CD4-positive, alpha-beta T cell treated with Interferon gamma for 1 hour (primary cell): ENCODE measurements at regions not wholly inside any gene's neighbourhood (a gene's known extent, or its start where the extent isn't known, plus 50 kb on each side); places are given as distances from the start of the nearest gene placed in this dataset.

Experiments
- DNase-seq: peaks from one replicate; pipeline ENCODE4 v3.0.0-alpha.2; 2020

DNA sequence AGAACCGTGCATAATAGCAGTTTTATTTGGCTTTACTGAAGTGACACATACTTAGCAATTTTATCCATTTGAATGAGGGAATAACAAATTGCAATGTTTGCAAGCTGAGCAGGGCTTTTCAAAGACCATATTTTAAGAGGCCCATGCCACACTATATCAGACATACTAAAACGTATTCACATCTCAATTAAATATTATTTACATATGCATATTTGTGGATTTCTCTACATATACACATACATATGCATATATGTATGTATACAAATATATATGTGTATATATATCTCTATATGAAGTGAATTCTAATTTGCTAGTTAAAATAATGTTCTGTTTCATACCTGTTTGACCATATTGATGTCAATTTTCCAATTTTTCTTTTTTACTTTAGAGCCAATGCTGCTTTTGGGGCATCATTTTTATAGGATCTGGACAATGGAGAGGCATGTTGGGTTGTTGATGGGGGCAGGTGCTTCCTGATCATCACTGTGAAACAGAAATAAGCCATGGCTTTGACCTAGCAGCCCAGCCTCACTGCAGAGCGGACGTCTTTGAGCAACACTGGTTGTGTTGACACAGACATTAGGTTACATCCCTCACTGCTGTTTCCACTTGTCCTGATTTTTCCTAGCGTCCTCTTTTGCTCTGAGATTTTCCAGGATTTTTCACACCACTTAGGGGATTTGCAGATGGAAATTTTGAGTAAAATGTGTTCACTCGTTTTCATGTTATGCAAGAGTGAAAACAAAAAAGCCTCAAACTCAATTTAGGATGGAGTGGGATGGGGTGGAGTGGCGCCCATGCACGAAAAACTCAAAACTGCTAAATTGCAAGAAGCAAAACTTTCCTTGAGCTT is 56.9 kb downstream of the RDH14 start:
- no peak for DNase-seq

GRCh38 chr2:18502142-18502541 is 58.3 kb downstream of the RDH14 start:
- DNase-seq = no peak

DNA sequence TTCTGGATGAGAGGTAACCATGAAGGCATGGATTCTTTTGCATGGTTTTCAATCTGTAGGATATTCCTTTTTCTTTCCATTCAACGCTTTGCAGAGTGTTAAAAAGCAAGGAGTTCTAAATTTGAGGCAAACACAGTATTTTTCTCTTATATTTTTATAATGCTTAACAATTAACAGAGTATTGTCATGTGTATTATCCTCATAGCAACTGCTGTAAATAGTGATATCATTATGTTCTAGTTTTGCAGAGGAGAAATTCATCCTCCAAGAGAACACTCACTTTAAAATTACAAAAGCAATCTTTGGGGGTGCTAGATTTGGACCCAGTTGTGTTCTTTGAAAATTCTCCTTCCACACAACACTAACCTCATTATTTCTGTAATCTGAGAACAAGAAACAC is 58.7 kb downstream of the RDH14 start:
- no peak for DNase-seq

DNA sequence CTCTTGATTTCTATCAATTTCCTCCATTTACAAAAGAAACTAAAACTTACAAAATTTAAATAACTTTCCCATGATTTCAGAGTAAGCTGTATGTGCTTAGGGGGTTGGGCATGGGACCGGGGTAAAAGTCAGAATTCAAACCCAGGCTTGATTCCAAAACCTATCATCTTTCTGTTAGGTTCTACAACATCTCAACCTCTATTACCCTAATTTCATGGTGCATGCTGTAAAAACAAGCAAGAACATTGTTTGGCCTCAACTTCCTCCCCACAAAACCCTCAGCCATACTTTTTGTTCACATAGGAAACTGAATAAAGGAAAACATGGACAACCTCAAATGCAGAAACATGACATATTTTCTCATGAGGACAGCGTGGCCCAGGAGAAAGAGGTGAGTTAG is 59.3 kb downstream of the RDH14 start:
- DNase-seq = no peak

DNA sequence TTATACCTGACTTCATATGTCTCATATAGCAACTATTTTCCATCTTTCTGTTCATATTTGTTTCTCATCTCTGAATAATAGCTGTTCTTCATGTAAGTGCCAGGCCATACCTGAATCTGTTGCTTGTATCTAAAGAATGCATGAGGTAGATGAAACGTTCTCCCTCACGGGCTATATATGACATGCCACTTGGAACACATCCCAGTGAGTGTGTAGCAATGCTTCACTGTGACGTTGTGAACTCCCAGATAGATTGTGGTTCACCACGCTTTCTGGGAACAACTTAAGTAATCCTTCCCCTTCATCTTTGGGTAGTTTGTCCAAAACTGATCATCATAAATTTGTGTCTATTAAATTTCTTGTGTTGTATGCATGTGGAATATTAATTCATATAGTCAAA is 60.1 kb downstream of the RDH14 start:
- DNase-seq = no peak

DNA sequence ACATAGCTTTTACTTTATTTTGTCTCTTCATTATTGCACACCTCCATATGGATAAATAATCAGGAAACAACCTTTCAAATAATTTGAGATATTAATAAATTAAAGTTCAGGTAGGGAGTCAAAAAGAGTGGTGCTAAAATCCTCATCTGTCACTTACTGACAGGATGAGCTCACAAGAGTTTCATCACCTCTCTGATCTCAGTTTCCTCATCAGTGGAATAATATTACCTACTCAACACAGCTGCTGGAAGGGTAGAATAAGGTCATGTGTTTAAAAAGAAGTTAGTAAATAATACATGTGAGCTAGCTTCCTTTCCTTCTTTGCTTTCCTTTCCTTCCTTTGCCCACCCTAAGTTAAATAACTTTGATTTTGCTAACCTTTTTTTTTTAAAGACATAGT is 61.9 kb downstream of the RDH14 start:
- no peak for DNase-seq

GRCh38 chr2:18496516-18496915 is 63.9 kb downstream of the RDH14 start:
- no peak for DNase-seq

- DNase-seq = no peak
Observed at GRCh38 chr2:18495058-18495457, 65.4 kb downstream of the RDH14 start.

GRCh38 chr2:18492721-18493120 is 67.7 kb downstream of the RDH14 start:
- no peak for DNase-seq

DNA sequence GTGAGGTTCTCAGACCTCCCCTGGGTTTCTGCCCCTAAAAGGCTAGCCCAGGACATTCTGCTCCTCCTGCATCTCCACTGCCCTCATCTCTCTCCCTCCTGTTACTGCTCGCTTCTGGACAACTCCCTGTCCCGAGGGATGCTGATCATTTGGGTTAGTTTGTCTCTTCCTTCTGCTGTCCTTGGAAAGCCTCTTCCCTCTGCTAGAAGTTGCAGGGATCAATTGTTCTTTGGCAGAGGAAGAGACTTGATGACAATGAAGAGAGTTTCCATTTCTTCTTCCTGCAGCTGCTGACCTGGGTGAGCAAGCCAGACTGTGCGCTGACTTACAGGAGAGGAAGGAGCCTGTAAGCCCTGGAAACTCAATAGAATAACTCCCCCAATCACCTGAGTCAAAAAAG is 68.9 kb downstream of the RDH14 start:
- DNase-seq = no peak

GRCh38 chr2:18490901-18491300 is 69.6 kb downstream of the RDH14 start:
- no peak for DNase-seq

- DNase-seq = no peak
Observed at GRCh38 chr2:18487106-18487913, 73.1 kb downstream of the RDH14 start.

- DNase-seq = no peak
Observed at GRCh38 chr2:18484625-18485024, 75.8 kb downstream of the RDH14 start.

- no peak for DNase-seq
Observed at GRCh38 chr2:18483896-18484295, 76.6 kb downstream of the RDH14 start.

DNA sequence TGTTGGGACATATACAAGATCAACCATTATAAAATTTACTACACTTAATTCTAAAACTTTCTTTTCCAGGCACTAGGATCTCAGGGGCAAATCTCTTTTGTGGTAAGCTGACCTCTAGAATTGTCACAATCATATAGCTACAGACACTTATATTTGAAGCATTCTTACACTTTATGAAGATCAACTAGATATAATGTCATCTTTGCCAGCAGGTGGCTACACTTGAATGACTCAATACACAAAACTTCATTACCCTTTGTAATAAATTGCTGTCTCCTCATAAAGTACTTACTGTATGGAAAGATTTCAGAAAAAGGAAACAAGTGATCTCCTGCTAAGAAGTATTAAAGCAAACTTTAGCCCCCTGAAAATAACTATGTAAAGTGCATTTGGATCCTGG is 77.8 kb downstream of the RDH14 start:
- DNase-seq = no peak

DNA sequence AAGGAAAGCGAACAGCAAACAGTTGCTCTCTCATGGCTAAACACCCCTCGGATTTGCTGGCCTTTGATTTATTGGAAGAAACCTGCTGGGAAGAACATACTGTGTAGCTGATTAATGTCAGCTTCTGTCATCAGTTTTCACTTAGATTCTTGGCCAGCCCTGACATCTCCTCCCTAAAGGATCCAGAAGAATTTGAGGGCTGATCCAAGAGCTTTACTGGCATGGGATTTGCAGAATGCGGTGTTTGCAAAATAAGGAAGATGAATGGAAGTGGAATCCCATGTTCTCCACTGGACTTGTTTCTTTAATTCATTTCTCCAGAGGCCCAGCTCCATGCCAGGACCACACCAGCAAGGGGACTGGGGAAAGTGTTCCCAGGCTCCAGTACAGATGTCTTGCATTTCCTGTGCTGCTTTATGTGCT is 80.5 kb downstream of the RDH14 start:
- no peak for DNase-seq

GRCh38 chr2:18477293-18477692 is 83.2 kb downstream of the RDH14 start:
- no peak for DNase-seq

DNA sequence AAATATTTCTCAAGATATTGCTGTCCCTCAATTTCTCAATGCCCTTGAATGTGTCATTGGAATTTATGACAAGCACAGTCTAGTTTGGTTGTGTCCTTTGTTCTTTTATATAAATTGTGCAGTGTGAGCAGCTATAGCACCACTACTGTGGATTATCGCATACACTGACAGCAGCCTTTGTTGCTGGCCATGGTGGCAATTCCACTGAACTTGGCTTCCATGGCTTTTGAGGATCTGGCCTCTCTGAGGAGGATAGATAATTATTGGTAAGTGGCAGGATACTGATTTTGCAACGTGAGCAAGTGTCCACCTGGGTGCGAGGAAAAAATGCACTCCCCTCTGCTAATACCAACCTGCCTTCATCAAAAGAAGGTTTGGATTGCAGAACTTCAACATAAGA is 84.0 kb downstream of the RDH14 start:
- no peak for DNase-seq

- DNase-seq = no peak
Observed at GRCh38 chr2:18475884-18476283, 84.6 kb downstream of the RDH14 start.

GRCh38 chr2:18474700-18475099 is 85.8 kb downstream of the RDH14 start:
- DNase-seq = no peak

- no peak for DNase-seq
Observed at GRCh38 chr2:18473241-18474181, 86.9 kb downstream of the RDH14 start.

GRCh38 chr2:18467749-18468360 is 92.6 kb downstream of the RDH14 start:
- no peak for DNase-seq

- no peak for DNase-seq
Observed at GRCh38 chr2:18465979-18466378, 94.5 kb downstream of the RDH14 start.
